Right kidney (tissue), 1 donor: ENCODE measurements at regions not wholly inside any gene's neighbourhood (a gene's known extent, or its start where the extent isn't known, plus 50 kb on each side); places are given as distances from the start of the nearest gene placed in this dataset.
"Not testable (repeated sequence)": the region's sequence is repeated elsewhere in the genome, so short reads cannot be mapped to it uniquely, and the experiment has no call there.

ENCODE experiments used
- DNase-seq: peaks from one replicate; pipeline ENCODE4 v3.0.0-alpha.2; 2016

- DNase-seq, result no peak
Measured at GRCh38 chr16:48003206-48003907, 152.4 kb downstream of the ABCC12 start.

- DNase-seq, result no peak
Measured at GRCh38 chr16:48001324-48001895, 154.4 kb downstream of the ABCC12 start.

DNA sequence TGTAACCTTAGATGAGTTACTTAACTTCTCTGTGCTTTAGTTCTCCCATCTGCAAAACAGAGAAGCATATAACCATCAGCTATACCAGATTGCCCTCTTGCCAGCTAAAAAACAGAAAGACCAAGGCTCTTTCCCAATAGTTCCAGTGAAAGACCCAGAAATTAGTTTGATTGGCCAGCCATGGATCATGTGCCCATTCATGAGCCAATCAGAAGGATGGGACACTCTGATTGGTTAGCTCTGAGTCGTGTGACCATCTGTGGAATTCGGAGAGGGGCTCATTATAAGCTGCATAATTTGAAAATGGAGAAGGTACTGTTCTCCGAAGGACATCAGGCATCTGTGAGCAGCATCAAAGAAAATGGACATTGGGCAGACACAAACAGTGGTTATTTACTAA lies 155.2 kb downstream of the ABCC12 start:
- DNase-seq, result no peak

- DNase-seq, result no peak
Measured at GRCh38 chr16:47999595-47999994, 156.2 kb downstream of the ABCC12 start.

- no peak for DNase-seq
Measured at GRCh38 chr16:47995354-47995753, 160.4 kb downstream of the ABCC12 start.

- DNase-seq, result no peak
Measured at GRCh38 chr16:47991491-47991890, 164.3 kb downstream of the ABCC12 start.

DNA sequence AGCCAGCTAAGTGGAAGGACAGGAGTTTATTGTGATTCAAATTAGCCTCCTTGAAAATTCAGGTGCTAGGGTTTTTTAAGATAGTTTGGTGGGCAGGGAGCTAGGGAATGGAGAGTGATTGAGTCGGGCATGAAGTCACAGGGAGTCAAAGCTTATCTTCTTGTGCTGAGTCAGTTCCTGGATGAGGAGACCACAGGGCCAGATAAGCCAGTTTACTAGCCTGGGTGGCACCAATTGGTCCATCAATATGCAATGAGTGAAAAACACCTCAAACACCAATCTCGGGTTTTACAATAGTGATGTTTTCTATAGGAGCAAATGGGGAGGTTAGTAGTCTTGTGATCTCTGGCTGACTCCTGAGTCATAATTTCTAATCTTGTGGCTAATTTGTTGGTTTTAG lies 165.1 kb downstream of the ABCC12 start:
- DNase-seq, result no peak

- no peak for DNase-seq
Measured at GRCh38 chr16:47987136-47987535, 168.7 kb downstream of the ABCC12 start.

DNA sequence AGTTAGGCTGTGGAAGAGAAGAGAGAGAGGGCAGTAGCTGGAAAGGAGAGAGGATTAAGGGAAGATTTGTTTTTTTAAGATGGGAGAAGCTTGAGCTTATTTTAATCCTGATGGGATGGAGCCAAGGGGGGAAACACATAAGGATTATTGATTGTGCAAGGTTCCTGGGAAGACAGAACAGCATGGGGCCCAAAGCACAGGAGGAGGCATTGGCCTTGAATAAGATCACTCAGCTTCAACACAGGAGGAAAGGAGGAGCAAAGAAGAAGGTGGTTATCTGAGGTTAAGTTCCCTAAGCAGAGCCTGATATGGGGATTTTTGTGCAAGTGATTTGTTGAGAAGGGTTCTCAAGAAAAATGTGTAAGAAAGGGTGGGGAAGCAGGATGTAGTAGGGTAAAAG lies 169.8 kb downstream of the ABCC12 start:
- no peak for DNase-seq

DNA sequence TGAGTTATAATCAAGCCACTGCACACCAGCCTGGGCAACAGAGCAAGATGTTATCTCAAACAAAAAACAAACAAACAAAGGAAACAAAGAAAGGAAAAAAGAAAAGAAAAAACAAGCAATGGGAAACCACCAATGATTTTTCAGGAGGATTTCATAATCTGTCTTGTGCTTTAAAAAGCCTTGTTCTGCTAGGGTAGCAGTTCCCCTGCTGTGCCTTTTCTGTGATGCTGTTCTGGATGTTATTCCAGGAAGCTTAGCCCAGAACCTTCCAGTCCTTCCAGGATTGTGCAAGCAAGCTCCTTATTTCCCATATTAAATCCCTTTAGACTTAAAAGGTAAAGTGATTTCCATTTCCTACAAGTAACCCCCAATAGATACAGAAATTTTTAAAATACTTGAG lies 171.1 kb downstream of the ABCC12 start:
- DNase-seq, result no peak

DNA sequence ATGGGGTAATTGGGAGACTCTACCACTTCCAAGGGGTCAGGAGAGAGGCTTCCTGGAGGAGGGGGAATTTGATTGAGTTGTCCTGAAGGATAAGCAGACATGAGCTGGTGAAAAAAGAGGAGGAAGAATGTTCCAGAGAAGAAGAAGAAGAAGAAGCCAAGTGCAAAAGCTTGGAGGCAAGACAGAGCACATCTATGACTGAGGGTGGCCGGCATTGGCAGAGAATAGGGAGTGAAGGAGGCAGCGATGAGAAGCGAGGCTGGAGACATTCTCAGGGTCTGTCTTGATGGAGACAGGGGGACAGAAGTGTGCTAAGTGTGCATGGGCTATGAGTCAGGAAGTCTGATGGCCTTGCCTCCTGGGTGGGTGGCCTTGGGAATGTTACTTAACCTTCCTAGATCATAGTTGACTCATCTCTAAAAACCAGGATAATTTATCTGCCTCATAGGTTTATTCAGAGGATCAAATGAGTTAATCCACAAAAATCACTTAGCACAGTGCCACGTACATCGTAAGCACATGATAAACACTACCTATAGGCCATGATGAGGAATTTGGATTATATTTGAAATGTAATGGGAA lies 171.7 kb downstream of the ABCC12 start:
- no peak for DNase-seq

- no peak for DNase-seq
Measured at GRCh38 chr16:47980212-47980611, 175.6 kb downstream of the ABCC12 start.

DNA sequence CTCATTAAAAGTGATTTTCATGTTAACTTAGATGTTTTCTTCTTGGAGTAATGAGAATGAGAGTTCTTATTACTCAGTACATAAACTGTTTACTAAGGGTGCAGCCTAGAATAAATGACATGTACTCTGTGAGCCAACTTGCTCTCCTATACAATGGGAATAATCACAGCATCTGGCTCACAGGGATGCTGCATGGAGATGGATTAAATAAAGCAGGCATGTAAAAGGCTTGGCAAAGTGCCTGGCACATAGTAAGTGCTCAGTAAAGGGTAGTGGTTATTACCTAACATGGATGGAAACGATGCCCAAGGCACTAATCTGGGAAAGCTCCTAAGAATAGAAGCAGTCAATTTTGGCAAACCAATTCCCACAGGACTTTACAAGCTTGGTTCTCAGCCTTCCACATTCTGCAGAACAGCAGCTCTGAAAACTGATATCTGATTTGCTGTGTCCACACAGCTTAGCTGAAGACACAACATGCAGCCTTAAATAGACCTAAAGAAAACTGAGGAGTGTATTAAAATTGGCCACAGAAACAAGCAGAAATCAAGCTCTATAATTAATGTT lies 176.1 kb downstream of the ABCC12 start:
- no peak for DNase-seq

GRCh38 chr16:47979164-47979520 lies 176.7 kb downstream of the ABCC12 start:
- no peak for DNase-seq

DNA sequence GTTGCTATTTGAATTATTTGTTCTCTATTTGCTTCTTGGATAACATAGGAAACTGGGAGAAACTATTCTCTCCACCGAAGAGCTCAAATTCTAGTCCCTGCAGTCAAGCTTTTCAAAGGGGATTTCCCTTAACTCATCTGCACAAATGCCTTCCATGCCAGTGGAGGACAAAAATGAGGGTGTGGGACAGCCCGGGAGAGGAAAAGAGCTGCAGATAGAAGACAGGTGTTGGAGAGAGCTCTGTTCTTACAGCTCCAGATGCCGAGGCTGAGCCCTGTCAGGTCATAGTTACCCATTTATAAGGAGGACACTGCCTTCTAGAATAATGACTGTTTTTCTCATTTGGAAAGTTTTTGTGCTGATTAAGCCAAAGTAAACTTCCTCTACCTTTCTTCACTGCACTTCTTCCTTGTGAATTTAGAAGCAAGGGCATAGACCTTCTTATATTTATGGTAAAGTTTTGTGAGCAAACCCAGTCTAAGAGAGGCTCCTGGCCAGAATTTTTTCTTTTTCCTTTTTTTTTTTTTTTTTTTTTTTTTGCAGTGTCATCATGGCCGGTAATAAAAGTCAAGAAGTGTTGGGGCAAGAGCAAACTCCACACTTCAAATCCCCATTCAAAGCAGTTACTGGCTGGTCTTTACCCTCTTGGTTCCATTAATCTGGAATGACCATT lies 177.2 kb downstream of the ABCC12 start:
- no peak for DNase-seq

GRCh38 chr16:47977802-47978201 lies 178.0 kb downstream of the ABCC12 start:
- no peak for DNase-seq

DNA sequence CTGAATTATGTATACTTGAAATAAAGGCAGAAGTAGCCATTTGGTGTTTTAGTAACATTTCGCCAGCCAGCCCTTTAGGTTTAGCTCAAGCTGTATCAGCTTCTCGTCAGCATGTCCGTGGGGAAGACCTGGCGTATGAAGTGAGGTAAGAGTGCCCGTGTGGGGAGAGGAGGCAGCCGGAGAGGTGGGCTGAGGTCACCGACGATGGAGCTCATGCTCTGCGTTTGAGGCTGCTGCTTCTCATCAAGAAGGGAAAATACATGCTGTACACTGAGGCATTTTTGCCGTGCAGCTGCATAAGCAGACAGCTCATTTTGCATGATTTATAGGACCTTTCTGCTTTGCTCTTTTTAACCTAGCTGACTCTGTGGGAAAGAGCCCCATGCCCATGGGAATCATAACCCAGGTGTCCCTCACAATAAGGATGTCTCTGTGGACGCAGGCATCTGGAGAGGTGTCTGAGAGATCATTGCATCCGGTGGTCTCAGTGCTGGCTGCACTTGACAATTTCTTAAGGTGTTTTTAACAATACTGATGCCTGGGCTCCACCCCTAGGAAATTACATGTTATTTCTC lies 179.1 kb downstream of the ABCC12 start:
- no peak for DNase-seq

DNA sequence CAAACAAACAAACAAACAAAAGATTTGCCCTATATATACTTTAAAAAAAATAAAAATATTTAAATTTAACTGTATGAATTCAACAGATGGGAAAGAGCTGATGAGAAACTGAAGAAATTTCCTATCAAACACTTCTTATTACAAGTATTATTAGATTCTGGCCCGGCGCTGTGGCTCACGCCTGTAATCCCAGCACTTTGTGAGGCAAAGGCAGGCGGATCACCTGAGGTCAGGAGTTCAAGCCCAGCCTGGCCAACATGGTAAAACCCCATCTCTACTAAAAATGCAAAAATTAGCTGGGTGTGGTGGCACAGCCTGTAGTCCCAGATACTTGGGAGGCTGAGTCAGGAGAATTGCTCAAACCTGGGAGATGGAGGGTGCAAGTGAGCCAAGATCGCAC lies 180.8 kb downstream of the ABCC12 start:
- not testable (repeated sequence) for DNase-seq

DNA sequence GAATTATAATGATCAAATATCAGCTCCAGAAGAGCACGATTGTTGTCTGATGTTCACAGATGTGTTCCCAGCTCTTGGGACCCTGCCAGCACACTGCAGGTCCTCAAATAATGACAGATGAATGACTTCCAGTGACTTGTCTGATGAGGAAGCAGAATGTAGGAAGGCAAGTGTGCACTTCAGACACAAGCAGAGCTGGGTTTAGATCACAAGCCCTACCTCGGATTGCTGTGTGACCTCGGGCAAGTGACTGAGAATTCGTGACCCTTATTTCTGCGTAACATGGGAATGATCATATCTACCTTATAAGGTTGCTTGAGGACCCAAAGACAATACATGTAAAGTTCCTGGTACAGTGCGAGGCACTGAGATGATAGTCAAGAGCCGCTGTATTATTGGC lies 182.2 kb downstream of the ABCC12 start:
- no peak for DNase-seq

- DNase-seq, result no peak
Measured at GRCh38 chr16:47972246-47972985, 183.4 kb downstream of the ABCC12 start.

DNA sequence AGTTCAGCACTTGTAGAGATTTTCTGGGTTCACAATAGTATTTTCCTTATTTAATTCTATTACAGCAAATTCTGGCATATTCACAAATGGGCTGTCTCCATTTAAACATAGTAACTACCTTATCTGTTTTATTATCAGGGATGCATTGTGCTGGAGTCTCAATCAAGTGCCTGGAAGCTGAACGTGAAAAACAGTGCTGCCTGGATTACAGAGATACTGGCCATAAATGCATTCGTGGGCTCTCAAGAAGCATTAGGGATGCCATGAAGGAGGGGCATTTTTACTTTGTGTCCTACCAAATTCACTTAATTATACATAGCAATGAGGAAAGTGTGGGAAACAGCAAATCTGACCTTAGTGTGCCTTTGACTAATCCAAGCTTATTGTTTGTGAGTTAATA lies 184.6 kb downstream of the ABCC12 start:
- no peak for DNase-seq

DNA sequence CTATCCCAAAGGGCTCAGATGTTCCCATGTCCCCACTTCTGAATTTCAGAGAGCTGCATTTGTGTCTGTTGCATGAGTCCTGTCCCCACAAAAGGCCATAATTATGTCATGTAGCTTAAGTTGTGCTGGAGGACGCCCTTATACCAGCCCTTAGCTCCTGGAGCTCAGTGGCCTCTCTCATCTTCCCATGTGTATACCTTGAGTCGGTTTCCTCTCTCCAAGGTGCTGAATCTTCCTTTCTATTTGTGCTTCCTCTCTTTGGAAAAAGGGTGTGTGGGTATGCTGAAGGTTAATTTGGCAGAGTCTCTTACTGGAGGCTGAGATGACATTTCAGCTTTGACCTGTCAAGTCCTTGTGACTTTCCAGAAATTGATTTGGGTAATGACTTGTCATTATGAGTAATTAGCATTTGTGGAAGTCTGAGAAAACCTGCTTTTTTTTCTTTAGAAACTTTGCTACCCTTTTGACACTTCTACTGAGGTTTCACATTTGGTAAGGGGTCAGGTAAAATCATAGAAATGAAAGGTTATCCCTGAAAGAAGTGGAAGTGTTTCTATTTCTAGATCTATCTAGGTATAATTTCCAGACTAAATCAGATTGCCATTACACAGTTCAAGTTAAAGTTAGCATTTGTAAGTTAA lies 185.4 kb downstream of the ABCC12 start:
- peak; percentile 25 for DNase-seq
